Activated naive CD4-positive, alpha-beta T cell treated with anti-CD3 and anti-CD28 coated beads, Interleukin-2, amount 10 ng/mL, durations not matched to agents 7 days and 5 days (primary cell): ENCODE measurements at regions not wholly inside any gene's neighbourhood (a gene's known extent, or its start where the extent isn't known, plus 50 kb on each side); places are given as distances from the start of the nearest gene placed in this dataset.
A peak's percentile ranks its signal among the peaks of the same experiment; 100 is the strongest.

Experiments
- CTCF ChIA-PET: fragments of 350-600 bp; sonication (Branson Sonifier 250); formaldehyde crosslinking; loops from one replicate; lab custom pipeline; 2021; ENCODE audit warnings: antibody characterized with exemption; lab: Charles Lee
- DNase-seq: peaks from one replicate; pipeline ENCODE4 v3.0.0-alpha.2; 2020
- H3K27ac Mint-ChIP-seq: one replicate; pipeline ENCODE4 v1.8.0; 2021; ENCODE audit warnings: mild to moderate bottlenecking, moderate library complexity, mixed read lengths
- H3K27me3 Mint-ChIP-seq: one replicate; pipeline ENCODE4 v1.8.0; 2021; ENCODE audit warnings: mild to moderate bottlenecking, mixed read lengths
- H3K36me3 Mint-ChIP-seq: one replicate; pipeline ENCODE4 v1.8.0; 2021; ENCODE audit warnings: mixed read lengths
- H3K4me1 Mint-ChIP-seq: one replicate; pipeline ENCODE4 v1.8.0; 2021; ENCODE audit warnings: mixed read lengths
- H3K4me3 Mint-ChIP-seq: one replicate; pipeline ENCODE4 v1.8.0; 2021; ENCODE audit warnings: mild to moderate bottlenecking, moderate library complexity, mixed read lengths
- H3K9me3 Mint-ChIP-seq: one replicate; pipeline ENCODE4 v1.8.0; 2021; ENCODE audit warnings: mixed read lengths

- Mint-ChIP-seq H3K27me3 (peaks cover 3% of the 10 kb centered on the region), H3K9me3 (no peaks in the 10 kb centered on the region), H3K36me3 (no peaks in the 10 kb centered on the region), H3K4me1 (no peaks in the 10 kb centered on the region), H3K4me3 (no peak overlapping the region), H3K27ac (no peak overlapping the region)
- DNase-seq: no peak
- CTCF ChIA-PET: no interaction called here
These were observed 71.8 kb downstream of the FUNDC1 start for GRCh38 chrX:44470816-44471215.

- H3K36me3 Mint-ChIP-seq: no peaks in the 10 kb centered on the region
- H3K9me3 Mint-ChIP-seq: no peaks in the 10 kb centered on the region
- CTCF ChIA-PET: no interaction called here
- no peak overlapping the region for H3K27ac Mint-ChIP-seq
- H3K4me3 Mint-ChIP-seq: no peak overlapping the region
- no peaks in the 10 kb centered on the region for H3K4me1 Mint-ChIP-seq
- no peaks in the 10 kb centered on the region for H3K27me3 Mint-ChIP-seq
- DNase-seq: no peak
These were observed 79.8 kb downstream of the FUNDC1 start for GRCh38 chrX:44462850-44463249.

- no peaks in the 10 kb centered on the region for H3K36me3 Mint-ChIP-seq
- no peaks in the 10 kb centered on the region for H3K27me3 Mint-ChIP-seq
- H3K4me1 Mint-ChIP-seq: no peaks in the 10 kb centered on the region
- no peak overlapping the region for H3K27ac Mint-ChIP-seq
- no peaks in the 10 kb centered on the region for H3K9me3 Mint-ChIP-seq
- no peak overlapping the region for H3K4me3 Mint-ChIP-seq
- CTCF ChIA-PET: no interaction called here
- DNase-seq: no peak
These were observed 83.2 kb downstream of the FUNDC1 start for GRCh38 chrX:44459501-44459900.

GRCh38 chrX:44456685-44457084, 86.0 kb downstream of the FUNDC1 start:
- CTCF ChIA-PET: no interaction called here
- Mint-ChIP-seq H3K27ac (no peak overlapping the region), H3K36me3 (no peaks in the 10 kb centered on the region), H3K4me3 (no peak overlapping the region), H3K9me3 (no peaks in the 10 kb centered on the region), H3K4me1 (no peaks in the 10 kb centered on the region), H3K27me3 (no peaks in the 10 kb centered on the region)
- no peak for DNase-seq

- H3K4me3 Mint-ChIP-seq: no peak overlapping the region
- no peaks in the 10 kb centered on the region for H3K9me3 Mint-ChIP-seq
- H3K4me1 Mint-ChIP-seq: no peaks in the 10 kb centered on the region
- no peaks in the 10 kb centered on the region for H3K36me3 Mint-ChIP-seq
- CTCF ChIA-PET: no interaction called here
- H3K27me3 Mint-ChIP-seq: no peaks in the 10 kb centered on the region
- H3K27ac Mint-ChIP-seq: no peak overlapping the region
- DNase-seq: no peak
These were observed 91.6 kb downstream of the FUNDC1 start for GRCh38 chrX:44451056-44451455.

- Mint-ChIP-seq H3K27ac (no peak overlapping the region), H3K4me3 (no peak overlapping the region), H3K4me1 (no peaks in the 10 kb centered on the region), H3K9me3 (no peaks in the 10 kb centered on the region), H3K36me3 (no peaks in the 10 kb centered on the region), H3K27me3 (no peaks in the 10 kb centered on the region)
- CTCF ChIA-PET: no interaction called here
- no peak for DNase-seq
These were observed 95.4 kb downstream of the FUNDC1 start for GRCh38 chrX:44447214-44447613.

- Mint-ChIP-seq H3K36me3 (no peaks in the 10 kb centered on the region), H3K27me3 (no peaks in the 10 kb centered on the region), H3K4me1 (no peaks in the 10 kb centered on the region), H3K9me3 (peaks cover 5% of the 10 kb centered on the region), H3K27ac (no peak overlapping the region), H3K4me3 (no peak overlapping the region)
- no peak for DNase-seq
- CTCF ChIA-PET: no interaction called here
These were observed 96.5 kb upstream of the EFHC2 start for GRCh38 chrX:44440006-44440405.

GRCh38 chrX:44439242-44439794, 95.8 kb upstream of the EFHC2 start:
- CTCF ChIA-PET: no interaction called here
- no peak overlapping the region for H3K4me3 Mint-ChIP-seq
- no peaks in the 10 kb centered on the region for H3K4me1 Mint-ChIP-seq
- peaks cover 5% of the 10 kb centered on the region for H3K9me3 Mint-ChIP-seq
- no peak overlapping the region for H3K27ac Mint-ChIP-seq
- DNase-seq: no peak
- H3K36me3 Mint-ChIP-seq: no peaks in the 10 kb centered on the region
- no peaks in the 10 kb centered on the region for H3K27me3 Mint-ChIP-seq

GRCh38 chrX:44435047-44435446, 91.6 kb upstream of the EFHC2 start:
- H3K4me1 Mint-ChIP-seq: no peaks in the 10 kb centered on the region
- no peaks in the 10 kb centered on the region for H3K36me3 Mint-ChIP-seq
- H3K27ac Mint-ChIP-seq: no peak overlapping the region
- H3K4me3 Mint-ChIP-seq: no peak overlapping the region
- no peak for DNase-seq
- peaks cover 5% of the 10 kb centered on the region for H3K9me3 Mint-ChIP-seq
- CTCF ChIA-PET: interaction anchor here (0.5 kb wide), 1 partner anchor 34 kb away, joined by 3 read pairs; no protein-coding TSS in a partner anchor
- no peaks in the 10 kb centered on the region for H3K27me3 Mint-ChIP-seq

- H3K4me3 Mint-ChIP-seq: no peak overlapping the region
- peaks cover 5% of the 10 kb centered on the region for H3K9me3 Mint-ChIP-seq
- no peak overlapping the region for H3K27ac Mint-ChIP-seq
- H3K4me1 Mint-ChIP-seq: no peaks in the 10 kb centered on the region
- no peaks in the 10 kb centered on the region for H3K27me3 Mint-ChIP-seq
- no peak for DNase-seq
- CTCF ChIA-PET: no interaction called here
- no peaks in the 10 kb centered on the region for H3K36me3 Mint-ChIP-seq
These were observed 90.1 kb upstream of the EFHC2 start for GRCh38 chrX:44433556-44433955.

- DNase-seq: no peak
- peaks cover 5% of the 10 kb centered on the region for H3K9me3 Mint-ChIP-seq
- CTCF ChIA-PET: no interaction called here
- H3K4me3 Mint-ChIP-seq: no peak overlapping the region
- no peaks in the 10 kb centered on the region for H3K27me3 Mint-ChIP-seq
- no peak overlapping the region for H3K27ac Mint-ChIP-seq
- no peaks in the 10 kb centered on the region for H3K4me1 Mint-ChIP-seq
- H3K36me3 Mint-ChIP-seq: no peaks in the 10 kb centered on the region
These were observed 89.2 kb upstream of the EFHC2 start for GRCh38 chrX:44432641-44433040.

- Mint-ChIP-seq H3K27ac (peak overlapping the region; percentile 49), H3K4me1 (no peaks in the 10 kb centered on the region), H3K36me3 (no peaks in the 10 kb centered on the region), H3K4me3 (no peak overlapping the region), H3K27me3 (no peaks in the 10 kb centered on the region), H3K9me3 (no peaks in the 10 kb centered on the region)
- CTCF ChIA-PET: no interaction called here
- DNase-seq: no peak
These were observed 87.7 kb upstream of the EFHC2 start for GRCh38 chrX:44431194-44431593.

GRCh38 chrX:44428989-44429627, 85.6 kb upstream of the EFHC2 start:
- no peaks in the 10 kb centered on the region for H3K4me1 Mint-ChIP-seq
- DNase-seq: no peak
- no peaks in the 10 kb centered on the region for H3K27me3 Mint-ChIP-seq
- no peaks in the 10 kb centered on the region for H3K9me3 Mint-ChIP-seq
- no peaks in the 10 kb centered on the region for H3K36me3 Mint-ChIP-seq
- H3K4me3 Mint-ChIP-seq: no peak overlapping the region
- CTCF ChIA-PET: no interaction called here
- H3K27ac Mint-ChIP-seq: no peak overlapping the region

- H3K36me3 Mint-ChIP-seq: no peaks in the 10 kb centered on the region
- no peaks in the 10 kb centered on the region for H3K4me1 Mint-ChIP-seq
- CTCF ChIA-PET: no interaction called here
- DNase-seq: no peak
- H3K9me3 Mint-ChIP-seq: no peaks in the 10 kb centered on the region
- H3K27ac Mint-ChIP-seq: no peak overlapping the region
- no peak overlapping the region for H3K4me3 Mint-ChIP-seq
- no peaks in the 10 kb centered on the region for H3K27me3 Mint-ChIP-seq
These were observed 79.2 kb upstream of the EFHC2 start for GRCh38 chrX:44422631-44423030.

GRCh38 chrX:44415639-44416386, 72.3 kb upstream of the EFHC2 start:
- Mint-ChIP-seq H3K4me3 (no peak overlapping the region), H3K27ac (no peak overlapping the region), H3K9me3 (no peaks in the 10 kb centered on the region), H3K36me3 (no peaks in the 10 kb centered on the region), H3K27me3 (no peaks in the 10 kb centered on the region), H3K4me1 (no peaks in the 10 kb centered on the region)
- DNase-seq: no peak
- CTCF ChIA-PET: no interaction called here
